A204.1 (cell line): ENCODE measurements at regions not wholly inside any gene's neighbourhood (a gene's known extent, or its start where the extent isn't known, plus 50 kb on each side); places are given as distances from the start of the nearest gene placed in this dataset.
"Not testable (repeated sequence)": the region's sequence is repeated elsewhere in the genome, so short reads cannot be mapped to it uniquely, and the experiment has no call there.

ENCODE experiments used
- FAIRE-seq: peaks from 2 replicates; lab custom pipeline; 2012; peaks lifted over from hg19 to GRCh38; lab: Jason Lieb, UNC

GRCh38 chr13:84653915-84654534, 771.8 kb upstream of the SLITRK1 start:
- no peak for FAIRE-seq

- no peak for FAIRE-seq
Measured at GRCh38 chr13:84651705-84652104, 769.4 kb upstream of the SLITRK1 start.

GRCh38 chr13:84651288-84651687, 769.0 kb upstream of the SLITRK1 start:
- no peak for FAIRE-seq

DNA sequence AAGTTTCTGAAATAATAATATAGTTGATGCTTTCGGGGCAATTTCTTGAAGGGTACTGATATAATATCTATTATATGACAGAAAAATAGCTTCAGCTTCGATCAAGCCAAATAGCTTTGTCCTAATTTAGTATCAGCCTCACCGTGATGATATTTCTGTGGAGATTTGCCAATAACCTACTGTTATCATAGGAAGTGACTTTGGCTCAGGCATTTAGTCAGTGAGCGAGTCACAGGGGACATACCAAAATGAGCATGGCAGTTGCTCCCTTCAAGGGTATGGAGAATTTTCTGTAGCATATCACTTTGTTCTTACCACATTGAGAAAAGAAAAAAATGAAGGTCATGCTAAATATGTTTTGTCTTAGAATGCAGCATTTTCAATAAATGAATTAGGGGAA, 767.6 kb upstream of the SLITRK1 start:
- FAIRE-seq, result no peak

DNA sequence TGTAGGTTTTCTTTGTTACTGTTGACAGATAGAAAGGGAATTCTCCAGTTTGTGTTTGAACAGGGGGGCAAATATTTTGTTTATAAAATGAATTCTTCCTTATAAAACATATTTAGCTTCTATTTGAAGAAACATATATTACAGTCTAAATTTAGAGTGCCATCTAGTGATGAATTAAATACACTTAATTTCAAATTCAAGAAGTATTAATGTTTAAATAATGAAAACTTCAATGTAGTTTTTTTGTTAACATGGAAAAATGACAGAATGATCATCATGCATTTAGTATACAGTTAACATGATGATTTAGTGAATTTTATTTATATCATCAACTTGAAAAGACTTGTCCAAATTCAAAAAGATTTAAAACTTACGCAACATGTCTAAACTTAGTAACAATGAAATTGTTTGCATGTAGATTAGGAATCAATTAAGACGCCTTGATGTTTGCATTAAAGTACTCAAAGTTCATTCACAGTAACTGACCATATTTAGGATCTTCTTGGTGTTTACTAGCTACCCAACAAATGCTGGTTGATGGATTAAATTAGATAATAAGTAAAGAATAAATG, 765.9 kb upstream of the SLITRK1 start:
- peak; percentile 96 for FAIRE-seq

DNA sequence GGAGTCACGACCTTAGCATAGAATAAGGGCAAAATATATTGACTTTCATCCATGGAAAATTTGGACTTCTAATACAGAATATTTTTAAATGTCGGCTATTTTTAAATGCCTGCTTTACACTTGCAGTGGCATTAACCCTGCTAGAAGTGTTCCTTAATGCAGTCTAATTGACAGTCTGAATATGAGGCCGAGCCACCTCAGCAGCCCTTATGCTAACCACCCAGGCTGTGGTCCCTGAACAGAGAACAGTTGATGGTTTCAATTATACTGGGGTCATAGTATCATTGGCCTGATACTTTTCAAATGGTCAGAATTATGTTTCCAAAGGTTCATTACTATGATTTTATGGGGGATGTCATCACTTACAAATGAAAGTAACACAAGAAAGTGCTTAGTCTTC, 764.7 kb upstream of the SLITRK1 start:
- no peak for FAIRE-seq

DNA sequence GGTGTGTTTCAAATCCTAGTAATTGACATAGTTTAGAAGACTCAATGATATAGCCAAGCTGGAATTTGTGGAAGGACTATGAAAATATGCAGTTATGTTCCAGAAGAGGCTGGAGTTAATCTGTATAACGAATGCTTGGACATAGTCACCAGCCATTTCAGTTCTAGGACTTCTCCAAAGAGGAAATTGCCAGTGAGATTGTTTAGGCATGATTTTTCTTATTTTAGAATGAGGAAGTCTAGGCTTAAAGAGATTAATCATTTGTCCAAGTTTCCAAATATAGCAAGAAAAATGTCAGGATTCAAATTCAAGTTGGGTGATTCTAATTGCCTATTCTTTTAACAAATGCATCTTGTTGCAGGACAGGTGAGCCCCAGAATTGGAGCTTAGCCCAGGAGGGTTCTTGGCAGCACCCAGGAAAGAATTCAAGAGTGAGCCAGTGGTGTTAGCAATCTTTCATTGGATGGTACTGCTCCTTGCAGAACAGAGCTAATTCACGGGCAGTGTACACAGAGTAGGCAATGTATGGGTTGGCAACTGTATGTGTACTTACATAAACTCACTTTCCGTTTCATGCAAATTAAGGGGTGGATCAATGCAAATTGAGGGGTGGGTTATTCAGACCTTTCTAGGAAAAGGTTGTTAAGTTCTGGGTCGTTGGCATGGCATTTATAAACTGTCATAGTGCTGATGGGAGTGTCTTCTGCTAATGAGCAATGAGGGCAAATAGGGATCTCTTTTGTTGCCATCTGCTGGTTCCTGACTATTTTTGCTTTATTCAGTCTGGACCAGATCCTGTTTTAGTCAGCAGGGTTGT, 763.1 kb upstream of the SLITRK1 start:
- no peak for FAIRE-seq

GRCh38 chr13:84641491-84641890, 759.2 kb upstream of the SLITRK1 start:
- FAIRE-seq, result no peak

- no peak for FAIRE-seq
Measured at GRCh38 chr13:84640691-84641090, 758.4 kb upstream of the SLITRK1 start.

GRCh38 chr13:84630476-84630875, 748.2 kb upstream of the SLITRK1 start:
- FAIRE-seq, result no peak

DNA sequence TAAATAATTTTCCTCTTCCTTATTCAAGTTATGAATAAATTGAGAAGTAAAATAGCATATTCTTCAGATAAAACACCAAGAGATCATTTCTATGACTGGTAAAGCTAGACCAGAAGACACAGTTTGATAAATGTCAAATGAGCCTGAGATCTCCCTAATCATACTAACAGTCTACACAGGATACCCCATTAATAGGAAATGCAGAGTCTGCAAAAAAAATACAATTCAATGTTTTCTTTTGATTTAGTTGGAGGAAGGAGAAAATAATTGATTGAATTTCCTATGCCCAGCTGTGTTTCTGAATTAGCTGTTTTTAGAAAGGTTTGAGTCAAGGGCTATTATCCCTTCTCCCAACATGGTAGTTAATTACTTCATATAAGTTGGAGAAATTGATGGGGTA, 734.6 kb upstream of the SLITRK1 start:
- no peak for FAIRE-seq

DNA sequence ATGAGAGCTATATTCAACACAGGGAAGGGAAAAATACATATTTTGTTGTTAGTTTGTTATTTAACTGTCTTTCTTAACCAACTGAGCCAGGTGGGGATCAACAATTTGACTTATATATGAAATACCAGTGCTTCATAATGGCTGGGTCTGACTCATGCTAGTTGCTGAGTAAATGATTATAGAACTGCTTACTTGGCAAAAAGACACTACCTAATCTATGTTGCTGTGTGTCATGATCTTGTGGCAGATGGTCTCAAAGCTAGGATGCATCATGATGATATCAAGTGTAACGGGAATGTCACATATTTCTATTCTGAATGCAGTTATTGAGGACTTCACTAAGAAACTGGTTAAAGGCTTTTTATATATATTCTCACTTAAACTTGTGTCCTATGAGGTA, 727.4 kb upstream of the SLITRK1 start:
- FAIRE-seq, result no peak

DNA sequence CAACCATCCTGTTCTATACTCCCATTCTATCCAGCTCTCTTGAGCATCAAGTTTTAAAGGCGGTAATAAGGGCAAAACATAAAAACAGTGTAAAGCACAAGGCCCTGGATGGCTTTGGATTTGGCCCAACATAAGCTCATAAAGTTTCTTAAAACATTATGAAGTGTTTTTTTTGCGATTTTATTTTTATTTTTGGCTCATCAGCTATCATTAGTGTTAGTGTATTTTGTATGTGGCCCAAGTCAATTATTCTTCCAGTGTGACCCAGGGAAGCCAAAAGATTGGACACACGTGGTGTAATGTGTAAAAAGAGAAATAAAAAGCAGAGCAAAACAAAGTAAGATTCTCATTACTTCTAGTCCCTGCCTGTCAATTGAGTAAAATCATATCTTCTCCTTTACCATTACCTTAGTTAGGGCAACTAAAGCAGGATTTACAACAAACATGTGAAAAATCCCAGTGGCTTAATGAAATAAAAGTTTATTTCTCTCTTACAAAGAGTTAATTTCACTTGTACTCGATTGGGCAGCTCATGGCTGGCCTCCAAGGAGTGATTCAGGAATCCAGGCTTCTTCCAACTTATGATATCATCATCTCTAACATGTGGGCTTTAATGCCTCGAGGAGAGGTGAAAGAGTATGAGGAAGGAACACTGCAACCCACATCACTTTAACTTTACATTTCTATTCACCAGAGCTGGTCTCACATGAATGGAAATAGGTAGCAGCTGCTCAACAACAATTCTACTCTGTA, 725.2 kb upstream of the SLITRK1 start:
- no peak for FAIRE-seq

GRCh38 chr13:84606616-84607015, 724.3 kb upstream of the SLITRK1 start:
- FAIRE-seq, result no peak

DNA sequence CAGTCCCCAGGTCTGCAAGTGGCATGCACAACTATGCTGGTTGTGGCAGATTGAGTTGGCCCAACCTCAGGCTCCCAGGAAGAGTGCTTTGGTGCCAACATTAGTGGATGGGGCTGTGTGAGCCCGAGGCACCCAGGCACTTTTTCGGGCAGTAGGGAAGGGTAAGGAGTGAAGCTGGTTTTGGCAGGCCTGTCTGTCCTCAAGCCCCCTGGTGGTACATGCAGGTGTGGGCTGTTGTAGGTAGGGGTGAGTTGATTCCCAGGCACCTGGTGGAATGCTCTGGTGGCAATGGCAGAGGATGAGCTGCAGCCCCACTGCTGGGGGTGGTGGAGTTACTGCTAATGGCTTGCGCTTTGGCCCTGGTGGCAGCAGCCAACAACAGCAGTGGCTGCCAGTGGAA, 723.7 kb upstream of the SLITRK1 start:
- no peak for FAIRE-seq

DNA sequence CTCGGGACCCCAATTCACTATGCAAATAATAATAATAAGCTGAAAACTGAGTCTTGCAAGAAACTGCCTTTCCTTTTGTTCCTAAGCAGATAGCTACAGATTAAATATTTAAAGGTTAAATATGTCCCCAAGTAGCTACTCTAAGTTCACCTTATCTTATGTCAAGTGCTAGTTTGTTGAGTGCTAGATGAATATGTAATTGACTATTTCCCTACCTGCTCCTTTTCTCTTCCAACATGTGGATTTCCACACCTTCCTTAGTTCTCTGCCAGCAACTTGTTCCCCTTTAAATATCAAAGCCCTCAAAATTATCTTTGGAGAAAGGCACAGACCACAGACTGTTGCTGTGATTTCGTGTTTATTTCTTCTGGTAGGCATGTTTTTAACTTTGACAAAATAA, 709.2 kb upstream of the SLITRK1 start:
- FAIRE-seq, result no peak

DNA sequence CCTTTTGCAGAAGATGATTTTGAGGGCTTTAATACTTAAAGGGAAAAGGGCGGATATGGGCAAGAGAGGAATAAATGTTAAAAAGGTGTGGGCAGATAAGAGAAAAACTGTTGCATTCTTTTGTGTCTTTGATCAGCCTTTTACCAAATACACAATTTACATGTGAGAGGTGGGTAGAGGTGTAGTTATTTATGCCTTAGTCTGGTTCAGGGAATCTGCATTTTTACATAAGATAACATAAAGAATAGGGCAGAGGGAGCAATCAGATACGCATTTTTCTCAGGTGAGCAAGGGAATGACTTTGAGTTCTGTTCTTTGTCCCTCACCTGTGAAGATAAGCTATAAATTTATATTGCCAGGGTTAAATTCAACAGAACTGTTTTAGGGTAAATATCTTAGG, 708.4 kb upstream of the SLITRK1 start:
- FAIRE-seq, result no peak

GRCh38 chr13:84588023-84588422, 705.7 kb upstream of the SLITRK1 start:
- FAIRE-seq, result no peak

DNA sequence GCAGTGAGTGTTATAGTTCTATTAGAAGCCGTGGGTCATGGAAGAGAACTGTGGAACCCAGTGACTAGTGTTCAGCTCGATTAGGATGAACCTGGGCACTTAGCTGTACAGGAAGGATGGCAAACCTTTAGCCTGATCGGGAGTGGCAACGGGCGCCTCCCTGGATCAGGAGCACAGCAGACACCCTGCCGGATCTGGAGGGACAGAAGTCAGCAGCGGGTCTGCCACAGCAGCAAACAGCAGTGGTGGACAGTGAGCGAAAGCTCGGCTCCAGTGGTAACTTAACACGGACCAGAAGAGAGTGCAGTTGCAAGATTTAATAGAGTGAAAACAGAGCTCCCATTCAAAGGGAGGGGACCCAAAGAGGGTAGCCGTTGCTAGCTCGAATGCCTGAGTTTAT, 697.6 kb upstream of the SLITRK1 start:
- not testable (repeated sequence) for FAIRE-seq

- peak; percentile 76 for FAIRE-seq
Measured at GRCh38 chr13:84574851-84575250, 692.6 kb upstream of the SLITRK1 start.

- FAIRE-seq, result no peak
Measured at GRCh38 chr13:84571264-84571663, 689.0 kb upstream of the SLITRK1 start.

GRCh38 chr13:84570831-84571230, 688.6 kb upstream of the SLITRK1 start:
- no peak for FAIRE-seq

- no peak for FAIRE-seq
Measured at GRCh38 chr13:84569366-84569765, 687.1 kb upstream of the SLITRK1 start.
